ENCODE measurements at regions not wholly inside any gene's neighbourhood (a gene's known extent, or its start where the extent isn't known, plus 50 kb on each side); places are given as distances from the start of the nearest gene placed in this dataset.

GRCh38 chrX:42107495-42108488, 184.4 kb upstream of the CASK start:
- TF ChIP-seq EZH2phosphoT487 (IDR thresholded peaks at IDR 0.05; ENCODE audit: borderline replicate concordance, low read length) (no peak), CTCF (conservative IDR thresholded peaks at IDR 0.05; ENCODE audit: low read depth, low read length) (no peak), EZH2 (IDR thresholded peaks at IDR 0.05; ENCODE audit: low read length, unreplicated experiment) (no peak)

Data from PC-3 (cell line).